Coronary artery (tissue), 2 donors: ENCODE measurements at regions not wholly inside any gene's neighbourhood (a gene's known extent, or its start where the extent isn't known, plus 50 kb on each side); places are given as distances from the start of the nearest gene placed in this dataset.
A peak's percentile ranks its signal among the peaks of the same experiment; 100 is the strongest.

ENCODE experiments used
- DNase-seq: peaks from one replicate; pipeline ENCODE4 v3.0.0-alpha.2; 2017; ENCODE audit warnings: low spot score
- H3K27ac ChIP-seq, 2 donors: fragments of 200-600 bp; sonication (generic); one replicate each; pipeline ENCODE4 v1.5.1; 2016 to 2019
- H3K4me3 ChIP-seq: fragments of 200-600 bp; sonication (generic); 2 replicates; pipeline ENCODE4 v1.5.1; 2016; ENCODE audit warnings: mild to moderate bottlenecking, moderate library complexity
- CTCF ChIP-seq: fragments of 200-600 bp; sonication (generic); IDR thresholded peaks from one replicate; pipeline ENCODE4 v1.5.1; 2019; ENCODE audit warnings: antibody characterized with exemption

- Histone ChIP-seq H3K4me3 (no peak overlapping the region), H3K27ac (no peak overlapping the region)
- TF ChIP-seq CTCF, result no peak
- no peak for DNase-seq
Measured at GRCh38 chr6:4608361-4609115, 167.7 kb upstream of the CDYL start.

GRCh38 chr6:4607793-4608192 is 168.4 kb upstream of the CDYL start:
- Histone ChIP-seq H3K27ac (no peak overlapping the region), H3K4me3 (peak overlapping the region; percentile 11)
- DNase-seq, result no peak
- no peak for TF ChIP-seq CTCF

- DNase-seq, result no peak
- H3K27ac ChIP-seq, result no peak overlapping the region
- no peak for TF ChIP-seq CTCF
Measured at GRCh38 chr6:4606821-4607704, 169.1 kb upstream of the CDYL start.

GRCh38 chr6:4606016-4606415 is 170.2 kb upstream of the CDYL start:
- DNase-seq, result no peak
- no peak overlapping the region for H3K4me3 ChIP-seq
- no peak for TF ChIP-seq CTCF
- H3K27ac ChIP-seq, result no peak overlapping the region

More at GRCh38 chr6:4606821-4607704, 169.1 kb upstream of the CDYL start:
- H3K4me3 ChIP-seq, result peak overlapping the region; percentile 11

GRCh38 chr6:4603856-4604369 is 172.3 kb upstream of the CDYL start:
- TF ChIP-seq CTCF, result no peak
- Histone ChIP-seq H3K27ac (no peak overlapping the region), H3K4me3 (no peak overlapping the region)
- no peak for DNase-seq

- no peak overlapping the region for H3K4me3 ChIP-seq
- no peak for TF ChIP-seq CTCF
- no peak overlapping the region for H3K27ac ChIP-seq
- no peak for DNase-seq
Measured at GRCh38 chr6:4603291-4603690, 172.9 kb upstream of the CDYL start.
